ENCODE measurements at regions not wholly inside any gene's neighbourhood (a gene's known extent, or its start where the extent isn't known, plus 50 kb on each side); places are given as distances from the start of the nearest gene placed in this dataset.

GRCh38 chr3:56923526-56924224 is 121.9 kb upstream of the ARHGEF3 start:
- no peaks in the 10 kb centered on the region for H3K9me3 ChIP-seq
- no peak overlapping the region for H3K4me3 ChIP-seq
- H3K36me3 ChIP-seq = no peaks in the 10 kb centered on the region
- H3K27me3 ChIP-seq = no peaks in the 10 kb centered on the region
- H3K4me1 ChIP-seq = peaks cover 3 to 12% of the 10 kb centered on the region in 2 donors
- H3K27ac ChIP-seq = peak overlapping the region; percentile 62 to 69
- no peak for DNase-seq (ENCODE audit: low spot score in 2 of 2)
- TF ChIP-seq CTCF (IDR thresholded peaks at IDR 0.05) = no peak
- intact Hi-C loops (cut with DNase I) = no loop called here

DNA sequence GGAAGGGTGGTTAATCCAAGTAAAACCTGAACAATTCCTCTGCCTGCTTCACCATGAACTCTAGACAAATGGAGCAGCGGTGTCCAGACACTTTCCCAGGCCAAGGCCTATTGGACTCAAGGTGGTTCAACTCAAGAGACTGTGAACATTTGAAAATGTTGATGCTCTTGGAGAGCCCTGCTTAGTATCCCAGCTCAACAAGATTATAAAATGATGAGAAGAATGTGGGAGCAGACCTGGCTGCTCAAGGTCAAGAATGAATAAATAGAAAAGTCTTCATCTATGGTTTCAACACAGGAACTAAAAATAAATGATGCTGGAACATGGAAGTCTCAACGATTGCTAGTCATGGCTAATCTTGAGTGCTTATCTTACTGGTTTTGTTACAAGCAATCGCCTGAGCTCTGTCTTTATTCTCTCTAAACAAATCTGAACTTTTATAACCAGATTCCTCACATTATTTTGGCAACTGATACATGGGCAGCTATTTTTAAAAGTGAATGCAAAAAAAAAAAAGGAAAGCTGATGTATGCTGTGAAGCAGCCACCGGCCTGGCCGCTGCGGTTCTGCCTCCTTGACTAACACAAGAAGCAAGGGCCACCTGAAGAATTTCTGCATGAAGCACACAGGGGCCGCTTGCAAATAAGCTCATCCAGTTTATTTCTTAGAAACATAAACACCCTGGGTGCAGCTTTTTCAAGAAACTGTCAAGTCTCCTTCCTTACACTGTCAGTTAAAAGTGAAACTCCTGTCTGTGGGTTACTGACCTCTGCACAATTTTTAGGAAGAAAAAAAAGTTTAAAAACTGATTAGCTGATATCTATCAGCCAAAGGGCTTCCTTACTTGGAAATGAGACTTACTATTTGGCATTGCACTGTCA is 120.1 kb upstream of the ARHGEF3 start:
- H3K9me3 ChIP-seq = no peaks in the 10 kb centered on the region
- H3K27ac ChIP-seq = peak overlapping the region; percentile 62 to 69
- peak overlapping the region; percentile 41 to 55 for H3K4me3 ChIP-seq
- H3K27me3 ChIP-seq = no peaks in the 10 kb centered on the region
- no peak for TF ChIP-seq CTCF (IDR thresholded peaks at IDR 0.05)
- H3K36me3 ChIP-seq = no peaks in the 10 kb centered on the region
- DNase-seq (ENCODE audit: low spot score in 2 of 2) = no peak
- intact Hi-C loops (cut with DNase I) = no loop called here
- peaks cover 3 to 14% of the 10 kb centered on the region in 2 donors for H3K4me1 ChIP-seq

DNA sequence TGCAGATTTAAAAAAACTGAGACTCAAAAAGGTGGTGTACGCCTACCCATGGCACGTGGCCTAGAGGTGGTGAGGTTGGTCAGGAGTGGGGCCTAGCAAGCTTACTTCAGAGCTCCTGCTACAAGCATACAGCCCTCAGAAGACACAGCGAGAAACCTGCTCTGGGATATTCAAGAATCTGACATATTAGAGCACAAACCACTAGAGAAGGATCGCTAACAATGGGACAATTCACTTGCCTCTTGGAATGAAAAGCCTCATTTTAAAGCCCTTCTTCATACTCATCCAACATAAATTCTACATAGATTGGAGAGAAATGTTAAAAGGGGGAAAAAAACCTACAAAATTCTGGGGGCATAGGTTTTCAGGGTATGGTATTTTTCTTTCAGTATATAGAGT is 118.0 kb upstream of the ARHGEF3 start:
- intact Hi-C loops (cut with DNase I) = no loop called here
- peaks cover 3 to 14% of the 10 kb centered on the region in 2 donors for H3K4me1 ChIP-seq
- no peak for TF ChIP-seq CTCF (IDR thresholded peaks at IDR 0.05)

GRCh38 chr3:56919137-56919796 is 117.5 kb upstream of the ARHGEF3 start:
- Histone ChIP-seq H3K36me3 (no peaks in the 10 kb centered on the region), H3K27me3 (no peaks in the 10 kb centered on the region), H3K27ac (no peak overlapping the region), H3K4me3 (no peak overlapping the region), H3K4me1 (peaks cover 3 to 14% of the 10 kb centered on the region in 2 donors), H3K9me3 (no peaks in the 10 kb centered on the region)
- TF ChIP-seq CTCF (IDR thresholded peaks at IDR 0.05) = no peak
- intact Hi-C loops (cut with DNase I) = no loop called here
- DNase-seq (ENCODE audit: low spot score in 2 of 2) = no peak

More for the DNA sequence above, 118.0 kb upstream of the ARHGEF3 start:
- Histone ChIP-seq H3K27me3 (no peaks in the 10 kb centered on the region), H3K27ac (no peak overlapping the region), H3K36me3 (no peaks in the 10 kb centered on the region), H3K9me3 (no peaks in the 10 kb centered on the region), H3K4me3 (no peak overlapping the region)
- no peak for DNase-seq (ENCODE audit: low spot score in 2 of 2)

DNA sequence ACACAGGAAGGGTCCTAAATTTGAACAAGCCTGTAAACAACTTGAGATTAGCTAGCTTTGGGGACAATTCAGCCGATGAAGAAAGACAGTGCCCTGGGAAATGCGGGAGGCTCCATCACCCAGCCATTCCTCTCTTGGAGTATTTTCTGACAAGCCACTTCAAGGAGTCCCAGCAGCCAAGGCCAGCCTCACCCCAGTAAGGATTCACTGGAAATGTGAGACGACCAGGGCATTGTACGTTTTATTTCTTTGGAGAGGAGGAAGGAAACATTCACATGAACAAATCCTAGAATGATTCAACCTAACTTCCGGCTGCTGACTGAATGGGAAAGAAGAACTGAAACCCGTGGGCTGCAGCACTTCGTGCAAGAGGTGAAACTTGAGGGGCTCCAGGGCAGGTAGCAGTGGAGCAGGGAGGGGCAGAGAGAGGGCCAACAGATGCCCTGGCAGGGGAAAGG is 116.4 kb upstream of the ARHGEF3 start:
- no peak for DNase-seq (ENCODE audit: low spot score in 2 of 2)
- Histone ChIP-seq H3K9me3 (no peaks in the 10 kb centered on the region), H3K36me3 (no peaks in the 10 kb centered on the region), H3K4me3 (no peak overlapping the region), H3K27ac (no peak overlapping the region), H3K4me1 (peaks cover 3 to 11% of the 10 kb centered on the region in 2 donors), H3K27me3 (no peaks in the 10 kb centered on the region)
- no peak for TF ChIP-seq CTCF (IDR thresholded peaks at IDR 0.05)
- intact Hi-C loops (cut with DNase I) = no loop called here
